CD4-positive, alpha-beta T cell treated with Interleukin-2 at 100 ng/mL for 4 hours (primary cell): ENCODE measurements at regions not wholly inside any gene's neighbourhood (a gene's known extent, or its start where the extent isn't known, plus 50 kb on each side); places are given as distances from the start of the nearest gene placed in this dataset.

Experiments used
- DNase-seq: peaks from one replicate; pipeline ENCODE4 v3.0.0-alpha.2; 2020; ENCODE audit warnings: low spot score

DNA sequence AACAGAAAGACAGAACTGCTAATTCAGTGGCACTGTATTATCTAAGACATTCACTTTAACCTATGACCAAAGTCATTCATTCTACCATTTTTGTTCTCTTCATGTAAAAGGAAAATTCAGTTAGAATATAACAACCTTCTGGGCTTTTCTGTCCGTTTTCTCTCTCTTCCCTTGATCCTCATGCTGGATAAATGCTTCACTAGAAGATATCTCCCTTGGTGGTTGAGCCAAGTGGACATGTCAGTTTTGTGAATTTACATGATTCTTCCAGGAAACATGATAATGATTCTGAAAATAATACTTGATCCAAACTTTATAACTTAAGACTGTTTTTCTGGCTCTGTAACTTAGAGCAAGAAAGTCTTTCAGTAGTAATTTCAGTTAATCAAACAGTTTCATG is 1012.2 kb downstream of the SQOR start:
- no peak for DNase-seq

DNA sequence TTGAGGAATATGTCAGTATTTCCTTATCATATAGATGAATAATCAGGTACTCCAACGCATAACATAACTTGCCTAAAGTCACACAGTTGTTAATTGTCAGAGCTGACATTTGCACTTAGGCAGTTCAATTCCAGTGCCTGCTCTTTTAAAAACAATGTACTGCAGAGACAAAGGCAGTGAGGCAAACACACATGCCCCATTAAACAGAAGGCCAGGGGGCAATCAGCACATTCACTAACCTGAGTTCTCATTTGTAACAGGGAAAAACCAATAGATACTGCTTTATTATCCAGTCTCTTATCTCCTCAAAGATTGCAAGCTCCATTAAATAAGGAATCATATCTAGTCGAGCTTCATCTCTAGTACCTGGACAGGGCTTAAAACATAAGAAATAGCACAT is 1017.4 kb downstream of the SQOR start:
- DNase-seq, result no peak

DNA sequence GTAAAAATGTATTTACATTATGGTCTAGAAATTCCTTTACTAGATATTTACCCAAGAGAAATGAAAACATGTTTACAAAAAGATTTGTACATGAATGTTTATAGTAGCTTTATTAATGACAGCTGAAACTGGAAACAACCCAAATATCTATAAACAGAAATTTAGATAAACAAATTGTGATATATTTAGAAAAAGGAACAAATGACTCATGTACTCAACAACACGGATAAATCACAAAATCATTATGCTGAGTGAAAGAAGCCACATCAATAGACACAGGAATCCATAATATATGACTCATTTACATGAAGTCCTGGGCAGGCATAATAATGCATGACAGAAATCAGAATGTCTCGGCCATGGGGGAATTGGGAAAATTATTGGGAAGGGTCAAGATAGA is 1020.2 kb downstream of the SQOR start:
- no peak for DNase-seq

DNA sequence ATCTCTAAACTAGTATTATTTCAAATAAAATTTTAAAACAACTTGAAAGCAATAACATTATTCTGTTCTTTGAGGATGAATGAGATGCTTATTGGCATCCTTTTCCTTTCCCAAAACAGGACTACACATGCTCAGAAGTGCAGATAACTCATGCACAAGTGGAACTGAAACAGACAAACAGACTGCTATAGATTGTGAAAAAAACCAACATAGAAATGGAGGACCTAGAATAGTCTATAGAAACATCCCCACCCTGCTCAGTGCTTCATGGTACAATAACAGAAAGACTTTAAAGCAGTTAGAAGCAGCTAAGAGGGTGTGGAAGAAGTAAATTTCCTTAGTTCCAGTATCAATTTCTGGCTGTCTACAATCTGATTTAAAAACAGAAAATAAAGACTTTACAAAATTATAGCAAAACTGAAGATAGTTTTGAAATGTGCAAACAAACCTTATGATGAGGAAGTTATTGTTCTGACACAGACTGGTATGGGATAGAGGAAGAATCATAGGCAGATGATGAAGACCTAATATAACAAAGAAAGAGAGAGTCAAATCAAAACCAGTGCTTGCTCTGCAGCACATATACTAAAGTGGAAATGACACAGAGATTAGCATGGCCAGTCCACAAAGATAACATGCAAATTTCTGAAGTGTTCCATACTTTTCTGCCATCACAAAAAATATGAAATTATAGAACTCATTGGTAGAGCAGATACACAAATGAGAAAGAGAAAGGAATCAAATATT is 1025.4 kb downstream of the SQOR start:
- no peak for DNase-seq

DNA sequence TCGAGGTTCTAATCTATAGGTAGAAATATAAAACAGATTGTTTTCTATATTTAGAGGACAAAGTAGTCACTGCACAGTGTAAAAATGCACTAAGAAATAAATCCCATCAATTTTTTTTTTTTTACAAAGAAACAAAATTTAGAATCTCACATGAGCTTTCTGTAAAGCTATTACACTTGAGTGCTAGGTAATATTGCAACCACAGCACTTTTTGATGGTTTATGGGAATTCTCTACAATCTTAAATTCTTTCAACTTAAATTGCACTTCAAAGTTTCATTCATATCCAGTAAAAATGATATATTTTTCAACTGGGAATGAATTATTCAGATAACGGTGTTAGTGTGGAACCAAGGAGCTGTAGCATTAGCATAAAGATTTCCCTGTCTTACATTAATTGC is 1035.4 kb downstream of the SQOR start:
- DNase-seq, result no peak

DNA sequence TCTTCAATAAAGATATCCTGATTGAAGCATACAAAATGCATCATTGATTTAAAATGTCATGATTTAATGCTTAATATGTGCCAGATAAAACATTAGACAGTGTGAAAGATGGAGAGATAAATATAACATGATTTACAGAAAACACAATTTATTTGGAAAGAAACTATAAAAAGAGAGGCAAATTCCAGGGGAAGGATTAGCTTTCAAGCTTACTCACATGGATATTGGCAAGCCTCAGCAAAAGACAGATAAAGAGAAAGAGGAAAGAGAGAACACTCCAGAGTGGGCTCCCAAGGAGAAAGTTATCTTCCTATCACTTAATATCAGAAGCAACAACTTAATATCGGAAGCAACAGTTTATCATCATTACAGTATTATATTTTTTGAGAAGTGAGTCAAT is 1036.5 kb downstream of the SQOR start:
- DNase-seq, result no peak

DNA sequence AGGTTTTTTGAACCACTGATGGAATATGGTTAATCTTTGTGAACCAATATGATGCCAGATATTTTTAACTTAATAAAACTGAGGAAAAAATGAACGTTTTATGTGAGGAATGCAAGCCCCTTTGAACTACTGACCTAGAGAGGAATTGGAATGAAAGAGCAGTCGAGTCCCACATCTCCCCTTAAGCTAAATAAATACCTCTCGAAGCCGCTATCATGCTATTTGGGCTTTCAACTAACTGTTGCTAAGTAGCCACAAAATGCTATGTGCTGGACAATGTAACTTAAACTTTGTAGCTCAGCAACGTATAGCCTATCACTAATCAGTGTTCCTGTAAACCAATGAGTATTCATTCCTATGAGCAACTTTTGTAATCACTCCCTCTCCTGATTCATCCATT is 1037.2 kb downstream of the SQOR start:
- no peak for DNase-seq

DNA sequence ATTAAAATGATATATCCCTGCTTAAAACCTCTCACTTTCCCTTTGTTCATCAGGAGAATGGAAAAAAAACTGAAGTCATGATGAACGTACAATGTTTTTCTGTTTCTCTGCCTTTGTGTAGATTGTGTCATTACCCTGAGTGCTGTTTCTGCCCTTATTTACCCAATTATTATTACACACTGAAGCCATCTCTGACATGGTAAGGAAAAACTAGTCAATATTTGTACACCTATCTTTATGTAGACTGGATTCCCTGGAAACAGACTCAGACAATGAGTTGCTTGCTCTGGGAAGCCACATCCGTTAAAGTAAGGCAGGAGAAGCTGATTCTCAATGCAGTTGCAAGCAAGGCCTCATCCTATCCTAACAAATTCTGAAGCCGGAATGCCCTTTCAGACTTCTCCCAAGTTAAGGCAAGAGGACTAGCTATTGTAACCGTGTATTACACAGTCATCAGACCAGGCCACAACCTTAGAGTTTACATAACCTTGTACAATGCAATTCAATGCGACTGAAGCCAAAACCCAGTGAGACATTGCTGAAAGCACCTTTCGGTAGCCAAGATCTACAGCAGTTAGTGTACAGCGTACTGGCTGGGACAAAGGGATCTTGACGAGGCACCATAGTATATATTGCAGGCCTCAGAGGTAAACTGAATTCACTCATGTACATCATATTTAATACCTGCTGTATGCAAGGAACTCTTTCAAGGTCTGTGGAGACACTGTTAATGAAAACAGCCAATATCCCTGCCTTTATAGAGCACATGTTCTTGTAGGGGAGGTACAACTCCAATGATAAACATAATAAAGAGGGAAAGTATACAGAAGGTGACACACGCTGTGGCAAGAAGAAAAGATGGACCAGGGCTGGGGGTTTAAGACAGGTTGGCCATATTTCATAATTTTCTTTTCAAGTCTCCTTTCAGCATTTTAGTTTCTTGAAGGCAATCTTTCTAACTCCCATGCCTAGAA is 1040.8 kb upstream of the SEMA6D start:
- DNase-seq, result no peak

DNA sequence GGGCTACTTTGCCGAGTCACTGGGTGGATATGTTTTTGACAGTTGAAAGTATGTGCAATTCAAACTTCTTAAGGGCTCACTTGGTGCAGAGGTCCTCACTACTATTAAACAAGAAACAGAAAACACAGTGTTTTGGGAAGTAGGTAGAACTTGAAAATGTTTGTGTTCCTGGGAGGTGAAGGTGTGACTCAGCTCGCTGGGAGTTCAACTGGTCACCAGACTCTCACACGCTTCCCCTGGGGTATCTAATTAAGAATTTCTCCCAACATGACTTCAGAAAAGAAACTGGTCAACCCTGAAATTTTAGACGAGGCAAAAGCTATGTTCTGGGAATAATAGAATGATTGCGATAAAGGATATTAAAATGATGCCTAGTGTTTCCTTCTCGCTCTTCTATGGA is 1039.8 kb upstream of the SEMA6D start:
- no peak for DNase-seq

DNA sequence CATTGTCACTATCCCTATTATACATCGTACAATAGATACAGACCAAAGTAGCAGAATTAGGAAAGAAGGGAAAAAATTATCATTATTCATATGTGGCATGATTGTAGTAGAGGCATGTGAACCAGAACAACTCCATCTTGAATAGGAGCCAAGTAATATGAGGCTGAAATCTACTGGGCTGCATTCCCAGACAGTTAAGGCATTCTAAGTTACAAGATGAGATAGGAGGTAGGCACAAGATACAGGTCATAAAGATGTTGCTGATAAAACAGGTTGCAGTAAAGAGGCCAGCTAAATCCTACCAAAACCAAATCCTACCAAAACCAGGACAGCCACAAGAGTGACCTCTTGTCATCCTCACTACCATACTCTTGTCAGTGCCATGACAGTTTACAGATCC is 1035.4 kb upstream of the SEMA6D start:
- DNase-seq, result no peak

DNA sequence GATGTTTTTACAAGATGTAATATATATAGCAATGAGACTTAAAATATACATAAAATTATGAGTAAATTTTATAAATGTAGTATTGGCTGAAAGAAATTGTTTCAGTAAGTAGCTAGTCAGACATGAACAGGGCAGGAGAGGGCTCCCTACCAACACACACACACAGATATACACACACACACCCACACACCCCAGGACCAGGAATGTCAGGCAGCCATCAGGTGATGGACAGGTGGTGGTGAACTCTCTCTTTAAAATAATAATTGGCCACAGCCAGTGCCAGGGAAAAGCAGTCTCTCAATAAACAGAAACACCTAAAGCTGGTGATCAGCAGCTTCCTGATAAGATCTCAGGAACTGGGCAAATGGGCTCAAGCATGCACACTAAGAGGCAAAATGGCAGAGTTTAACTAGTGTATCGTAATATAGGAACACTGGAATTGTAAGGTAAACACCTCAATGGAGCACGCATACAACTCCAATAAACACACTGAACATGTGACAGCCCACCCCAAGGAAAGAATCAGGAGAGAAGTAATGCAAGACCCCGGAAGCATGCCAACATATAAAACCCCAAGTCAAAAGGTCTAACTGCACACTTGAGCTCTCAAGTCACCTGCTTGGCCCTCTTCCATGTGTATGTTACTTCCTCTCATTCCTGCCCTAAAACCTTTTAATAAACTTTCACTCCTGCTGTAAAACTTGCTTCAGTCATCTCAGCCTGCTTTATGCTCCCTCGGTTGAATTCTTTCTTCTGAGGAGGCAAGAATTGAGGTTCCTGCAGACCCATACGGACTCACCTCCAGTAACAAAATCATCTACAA is 1034.1 kb upstream of the SEMA6D start:
- no peak for DNase-seq

DNA sequence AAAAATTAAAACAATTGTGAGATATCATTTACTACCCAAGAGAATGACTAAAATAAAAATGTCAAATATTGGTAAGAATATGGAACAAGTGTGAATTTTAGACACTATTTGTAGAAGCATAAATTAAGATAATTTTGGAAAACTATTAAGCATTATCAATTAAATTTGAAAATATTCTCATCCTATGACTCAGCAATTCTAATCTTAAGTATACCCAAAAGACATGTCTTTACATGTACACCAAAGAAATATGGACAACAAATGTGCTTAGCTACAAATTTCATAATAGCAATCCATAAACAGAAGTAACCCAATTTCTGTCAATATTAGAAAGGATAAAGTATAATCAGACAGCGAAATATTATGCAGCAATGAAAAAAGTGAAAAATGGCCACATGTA is 1032.2 kb upstream of the SEMA6D start:
- no peak for DNase-seq

DNA sequence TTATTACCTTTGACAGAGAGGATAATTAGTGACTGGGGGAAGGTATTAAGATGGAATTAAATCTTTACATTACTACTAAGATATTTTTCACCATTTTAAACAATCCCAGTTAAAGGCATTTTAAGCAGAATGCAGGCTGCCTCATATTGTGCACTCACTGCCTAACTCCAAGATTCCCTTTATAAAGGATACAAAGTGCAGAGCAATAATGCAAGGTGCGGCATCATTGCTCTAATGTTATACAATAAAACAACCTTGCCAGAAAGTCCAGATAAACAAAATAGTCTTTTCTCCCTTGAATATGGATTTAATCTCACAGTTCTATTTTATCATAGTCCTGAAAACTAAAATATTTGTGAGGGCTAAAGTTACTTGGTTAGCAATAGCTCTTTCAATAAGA is 1031.6 kb upstream of the SEMA6D start:
- DNase-seq, result no peak

DNA sequence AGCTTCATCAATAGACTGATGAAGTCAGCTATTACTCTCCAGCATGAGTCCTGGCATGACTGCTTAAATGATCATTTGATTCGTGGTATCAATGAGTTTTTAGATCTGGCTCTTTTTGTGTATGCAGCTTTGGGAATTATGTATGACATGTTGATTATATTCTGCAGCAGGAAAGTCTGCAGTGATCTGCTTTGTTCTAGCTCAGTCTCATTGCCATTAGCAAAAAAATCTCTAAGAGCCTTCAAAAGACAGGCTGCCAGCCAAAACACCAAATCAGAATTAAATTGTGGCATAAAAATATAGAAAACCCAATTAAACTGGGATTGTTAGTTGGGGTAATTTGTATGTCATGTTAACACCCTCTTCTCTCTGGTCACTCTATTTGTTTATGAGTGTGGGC is 1021.0 kb upstream of the SEMA6D start:
- DNase-seq, result no peak

DNA sequence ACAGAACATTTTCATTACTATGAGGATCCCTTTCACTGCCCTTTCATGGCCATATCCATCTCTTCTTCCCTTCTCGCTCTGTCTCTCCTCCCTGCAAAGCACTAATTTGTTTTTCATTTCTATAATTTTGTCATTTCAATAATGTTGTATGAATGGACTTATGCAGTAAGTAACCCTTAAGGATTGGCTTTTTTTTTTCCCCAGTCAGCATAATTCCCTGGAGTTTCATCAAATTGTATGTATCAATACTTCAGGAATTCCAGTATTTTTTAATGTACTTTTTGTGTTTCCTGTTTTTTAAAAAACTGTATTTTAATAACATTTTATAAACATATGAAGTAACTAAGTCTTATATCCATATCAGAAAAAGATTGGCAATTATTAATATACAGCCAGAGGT is 1016.0 kb upstream of the SEMA6D start:
- DNase-seq, result no peak

DNA sequence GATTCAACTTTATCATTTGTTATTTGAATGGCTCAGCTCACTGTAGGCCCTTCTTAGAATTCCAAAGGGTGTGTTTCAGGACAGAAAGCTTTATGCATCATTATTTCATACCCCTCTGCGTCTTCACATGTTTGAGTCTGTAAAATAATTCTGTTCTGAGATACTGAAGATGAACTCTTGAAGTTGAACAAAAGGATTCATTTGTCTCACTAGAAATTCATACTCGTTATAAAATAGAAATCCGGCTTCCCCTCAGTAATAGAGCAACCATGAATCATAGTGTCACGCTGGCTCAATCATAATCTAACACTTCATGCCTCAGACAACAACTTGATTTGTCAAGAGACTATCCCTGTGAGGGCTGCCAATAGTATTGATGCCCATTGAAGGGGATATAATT is 1015.4 kb upstream of the SEMA6D start:
- DNase-seq, result no peak

DNA sequence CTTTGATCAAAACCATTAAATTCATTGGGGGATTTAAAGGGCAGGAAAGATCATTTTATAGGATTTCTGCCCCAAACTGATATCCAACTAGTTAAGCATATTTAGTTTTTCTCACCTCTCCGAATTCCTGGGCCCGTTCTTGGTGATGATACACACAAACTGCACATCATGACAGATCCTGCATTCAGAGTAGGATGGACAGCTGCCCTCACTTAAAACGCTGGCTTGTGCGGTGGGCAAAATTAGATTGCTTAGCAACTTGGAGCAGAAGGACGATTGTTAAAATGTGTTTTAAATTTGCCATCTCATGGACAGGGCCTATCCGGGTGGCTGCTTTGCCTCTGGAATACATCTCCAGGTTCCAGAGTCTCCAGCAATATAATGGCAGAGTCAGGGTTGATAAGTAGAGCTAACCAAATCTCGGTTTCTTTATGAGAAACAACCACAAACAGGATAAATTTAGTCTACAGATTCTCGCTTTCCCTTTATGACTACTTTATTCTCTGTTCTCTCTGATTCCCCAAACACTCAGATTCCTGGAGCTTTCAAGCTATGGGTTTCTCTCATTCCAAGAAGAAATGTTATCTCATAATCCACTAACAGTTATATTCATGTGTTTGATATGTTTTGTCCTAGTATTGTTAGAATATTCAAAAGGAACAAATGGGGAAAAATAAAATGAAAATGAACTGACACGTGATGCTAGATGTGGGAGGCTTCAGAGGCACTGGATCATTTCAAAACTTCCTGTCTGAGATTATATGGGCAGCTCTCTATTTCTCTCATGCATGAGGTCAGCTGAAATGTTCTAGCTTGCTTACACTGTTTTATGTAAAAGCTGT is 1014.1 kb upstream of the SEMA6D start:
- no peak for DNase-seq

DNA sequence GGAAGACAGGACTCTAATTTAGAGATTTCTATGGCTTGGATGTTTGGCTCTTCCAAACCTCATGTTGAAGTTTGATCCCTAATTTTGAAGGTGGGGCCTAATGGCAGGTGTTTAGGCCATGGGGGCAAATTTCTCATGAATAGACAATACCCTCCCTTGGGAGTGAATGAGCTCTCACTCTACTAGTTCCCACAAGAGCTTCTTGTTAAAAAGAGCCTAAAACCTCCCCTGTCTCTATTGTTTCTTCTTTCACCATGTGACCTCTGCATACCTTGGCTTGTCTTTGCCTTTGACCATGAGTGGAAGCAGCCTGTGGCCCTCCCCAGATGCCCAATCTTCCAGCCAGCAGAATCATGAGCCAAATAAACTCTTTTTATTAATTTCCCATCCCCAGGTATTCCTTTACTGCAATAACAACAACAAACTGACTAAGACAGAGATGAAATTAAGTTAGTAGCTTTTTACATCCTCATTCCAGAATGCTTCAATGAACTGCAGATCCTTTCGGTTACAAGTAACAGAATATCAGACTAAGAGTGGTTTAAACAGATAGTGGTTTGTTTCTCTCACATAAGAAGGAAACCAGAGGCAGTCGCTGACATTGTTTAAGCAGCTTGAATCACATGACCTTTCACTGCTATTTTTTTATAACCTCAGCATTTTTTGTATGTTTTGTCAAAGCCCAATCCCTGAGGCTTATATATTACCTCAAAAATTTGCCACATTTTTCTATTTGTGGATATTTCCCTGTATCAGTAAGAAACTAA is 1013.3 kb upstream of the SEMA6D start:
- no peak for DNase-seq

DNA sequence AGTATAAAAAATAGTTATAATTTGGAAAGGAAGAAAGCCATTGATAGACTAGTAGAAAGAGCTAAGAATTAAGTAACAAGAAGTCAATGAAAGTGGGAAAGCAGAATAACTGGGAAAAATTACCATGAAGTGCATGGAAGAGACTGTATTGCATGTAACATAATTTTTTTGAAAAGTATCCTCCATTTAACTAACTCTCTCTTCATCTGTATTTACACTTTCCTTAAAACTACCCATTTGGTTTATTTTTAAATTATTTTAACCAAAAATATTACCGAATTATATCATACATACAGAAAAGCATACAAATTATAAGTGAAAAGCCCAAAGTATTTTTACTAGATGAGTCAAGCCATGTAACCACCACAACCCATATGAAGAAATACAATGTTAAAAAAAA is 1009.9 kb upstream of the SEMA6D start:
- no peak for DNase-seq

DNA sequence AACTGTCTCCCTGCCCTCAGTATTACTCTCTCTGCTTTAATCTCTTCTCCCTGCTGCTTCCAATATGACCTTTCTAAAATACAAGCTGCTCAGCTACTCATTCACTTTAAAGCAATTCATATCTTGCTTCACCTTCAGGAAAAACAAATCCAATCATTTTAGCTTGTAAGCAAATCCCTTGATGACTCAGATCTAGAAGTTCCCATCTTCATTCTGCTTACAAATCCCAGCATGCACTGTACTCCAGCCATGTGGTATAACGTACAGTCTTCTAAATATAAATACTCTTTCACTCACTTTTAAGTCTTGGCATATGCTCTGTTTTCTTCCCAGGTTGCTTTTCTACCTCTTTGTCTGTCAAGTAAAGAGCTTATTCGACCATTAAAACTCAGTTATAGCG is 1009.1 kb upstream of the SEMA6D start:
- DNase-seq, result no peak
